Esophagus muscularis mucosa (tissue), 3 donors: ENCODE measurements at regions not wholly inside any gene's neighbourhood (a gene's known extent, or its start where the extent isn't known, plus 50 kb on each side); places are given as distances from the start of the nearest gene placed in this dataset.

Experiments
- CTCF ChIP-seq, 3 experiments: fragments of 200-600 bp in 2 of 3; fragments of 450-650 bp in 1 of 3; sonication (generic) in 2 of 3; IDR thresholded peaks; one replicate each; pipeline ENCODE4 v1.5.1; 2017 to 2019; ENCODE audit warnings: antibody characterized with exemption in 3 of 3, mild to moderate bottlenecking in 2 of 3, moderate library complexity in 1 of 3
- POLR2AphosphoS5 ChIP-seq, 2 donors: sonication (generic); formaldehyde crosslinking; IDR thresholded peaks; one replicate each; pipeline ENCODE4 v1.6.1; 2017; ENCODE audit warnings: antibody characterized with exemption in 2 of 2

GRCh38 chr9:3736161-3736560, 210.4 kb upstream of the RFX3 start:
- TF ChIP-seq CTCF (IDR thresholded peaks at IDR 0.05) = no peak
- no peak for TF ChIP-seq POLR2AphosphoS5 (IDR thresholded peaks at IDR 0.05)
